PC-9 (cell line): ENCODE measurements at regions not wholly inside any gene's neighbourhood (a gene's known extent, or its start where the extent isn't known, plus 50 kb on each side); places are given as distances from the start of the nearest gene placed in this dataset.

Experiments
- BruUV-seq: library from RNA; stranded (reverse); fragments of 400-500 nt; replicated peaks from 2 replicates; lab custom pipeline; 2021; lab: Mats Ljungman, UMichigan
- CTCF ChIA-PET: fragments of 300-600 bp; sonication (Branson Sonifier 250); formaldehyde crosslinking; loops from one replicate; lab custom pipeline; 2022; ENCODE audit warnings: antibody characterized with exemption; lab: Charles Lee
- POLR2A ChIA-PET: fragments of 300-600 bp; sonication (Branson Sonifier 250); formaldehyde crosslinking; loops from one replicate; lab custom pipeline; 2022; ENCODE audit warnings: antibody characterized with exemption; ENCODE audit not compliant: unreplicated experiment; lab: Charles Lee
- DNase-seq, 2 experiments: peaks; one replicate each; pipeline versions ENCODE4 v3.0.0 to v3.0.0-alpha.2; 2015 to 2022; ENCODE audit warnings: mixed read lengths in 1 of 2
- H2AFZ ChIP-seq: fragments of 200-600 bp; sonication (generic); 2 replicates; pipeline ENCODE4 v1.8.1; 2017; ENCODE audit warnings: antibody characterized with exemption
- H3F3A ChIP-seq: fragments of 200-600 bp; sonication (generic); 2 replicates; pipeline ENCODE4 v1.8.1; 2017; ENCODE audit warnings: antibody characterized with exemption, mild to moderate bottlenecking, low read depth; ENCODE audit not compliant: insufficient read depth
- H3K27ac ChIP-seq: fragments of 200-600 bp; sonication (generic); 2 replicates; pipeline ENCODE4 v1.6.1; 2016; ENCODE audit warnings: mixed run types
- H3K27me3 ChIP-seq: fragments of 200-600 bp; sonication (generic); 2 replicates; pipeline ENCODE4 v1.6.1; 2016; ENCODE audit warnings: low read depth, mixed run types; ENCODE audit not compliant: insufficient read depth
- H3K36me3 ChIP-seq: fragments of 200-600 bp; sonication (generic); 2 replicates; pipeline ENCODE4 v1.6.1; 2016; ENCODE audit warnings: low read depth, mixed run types
- H3K4me1 ChIP-seq: fragments of 200-600 bp; sonication (generic); replicated peaks from 2 replicates; pipeline ENCODE4 v1.6.1; 2016; ENCODE audit warnings: mixed run types; ENCODE audit not compliant: insufficient read depth
- H3K4me2 ChIP-seq: fragments of 200-600 bp; sonication (generic); 2 replicates; pipeline ENCODE4 v1.6.1; 2017; ENCODE audit warnings: mixed run types
- H3K4me3 ChIP-seq: fragments of 200-600 bp; sonication (generic); 2 replicates; pipeline ENCODE4 v1.6.1; 2016; ENCODE audit warnings: mixed run types
- H3K79me2 ChIP-seq: fragments of 200-600 bp; sonication (generic); 2 replicates; pipeline ENCODE4 v1.6.1; 2017; ENCODE audit warnings: low read depth, mixed run types
- H3K9me2 ChIP-seq: fragments of 200-600 bp; sonication (generic); 2 replicates; pipeline ENCODE4 v1.8.1; 2017; ENCODE audit warnings: mild to moderate bottlenecking; ENCODE audit not compliant: insufficient read depth
- H3K9me3 ChIP-seq: fragments of 200-600 bp; sonication (generic); 2 replicates; pipeline ENCODE4 v1.8.1; 2016; ENCODE audit warnings: low read depth; ENCODE audit not compliant: insufficient read depth
- H4K20me1 ChIP-seq: fragments of 200-600 bp; sonication (generic); 2 replicates; pipeline ENCODE4 v1.8.1; 2017; ENCODE audit not compliant: insufficient read depth
- CTCF ChIP-seq: fragments of 200-600 bp; sonication (generic); conservative IDR thresholded peaks from 2 replicates; pipeline ENCODE4 v1.6.1; 2017; ENCODE audit warnings: mixed run types, antibody characterized with exemption, mild to moderate bottlenecking, moderate library complexity
- EZH2 ChIP-seq: fragments of 200-600 bp; sonication (generic); IDR thresholded peaks from 2 replicates; pipeline ENCODE4 v1.8.0; 2017; ENCODE audit warnings: antibody characterized with exemption, low read depth
- intact Hi-C: fragments of 100-400 bp; cut with micrococcal nuclease; formaldehyde crosslinking; loops from one replicate; pipeline ENCODE4 v1.10.0; 2022; ENCODE audit not compliant: unreplicated experiment

GRCh38 chr14:42550310-42550709 lies 943.6 kb downstream of the LRFN5 start:
- no peaks in the 10 kb centered on the region for H3K4me1 ChIP-seq
- H4K20me1 ChIP-seq: no peaks in the 10 kb centered on the region
- no peaks in the 10 kb centered on the region for H3K27me3 ChIP-seq
- no peak for DNase-seq
- intact Hi-C loops: no loop called here
- no peaks in the 10 kb centered on the region for H3K9me3 ChIP-seq
- TF ChIP-seq EZH2 (no peak), CTCF (no peak)
- peaks cover 5% of the 10 kb centered on the region; the same call in 1 of the 2 replicates for H3K9me2 ChIP-seq
- POLR2A ChIA-PET: no interaction called here
- no peak overlapping the region for H3K4me3 ChIP-seq
- BruUV-seq: no TSS peak
- no peak overlapping the region for H3K4me2 ChIP-seq
- H3K27ac ChIP-seq: no peak overlapping the region
- CTCF ChIA-PET: no interaction called here
- H2AFZ ChIP-seq: no peak overlapping the region
- no peaks in the 10 kb centered on the region for H3K36me3 ChIP-seq
- H3F3A ChIP-seq: no peaks in the 10 kb centered on the region
- H3K79me2 ChIP-seq: no peaks in the 10 kb centered on the region

GRCh38 chr14:42548349-42548748 lies 941.7 kb downstream of the LRFN5 start:
- BruUV-seq: no TSS peak
- CTCF ChIA-PET: no interaction called here

GRCh38 chr14:42545636-42546035 lies 939.0 kb downstream of the LRFN5 start:
- POLR2A ChIA-PET: interaction anchor here (0.6 kb wide), 2 partner anchors 132 to 579 kb away, joined by 3 to 5 read pairs; no protein-coding TSS in a partner anchor

More at GRCh38 chr14:42548349-42548748, 941.7 kb downstream of the LRFN5 start:
- no peak overlapping the region for H3K4me2 ChIP-seq
- POLR2A ChIA-PET: no interaction called here
- H3K9me3 ChIP-seq: no peaks in the 10 kb centered on the region
- H3K27ac ChIP-seq: no peak overlapping the region
- intact Hi-C loops: no loop called here
- no peaks in the 10 kb centered on the region for H3K79me2 ChIP-seq
- H3K27me3 ChIP-seq: no peaks in the 10 kb centered on the region
- no peaks in the 10 kb centered on the region for H4K20me1 ChIP-seq
- H3K36me3 ChIP-seq: no peaks in the 10 kb centered on the region
- H3K4me3 ChIP-seq: no peak overlapping the region
- TF ChIP-seq CTCF: no peak
- no peak for TF ChIP-seq EZH2
- H3F3A ChIP-seq: no peaks in the 10 kb centered on the region
- no peak overlapping the region for H2AFZ ChIP-seq
- no peaks in the 10 kb centered on the region for H3K4me1 ChIP-seq
- H3K9me2 ChIP-seq: no peaks in the 10 kb centered on the region; the same call in 1 of the 2 replicates
- no peak for DNase-seq

More at GRCh38 chr14:42545636-42546035, 939.0 kb downstream of the LRFN5 start:
- Histone ChIP-seq H3K9me3 (no peaks in the 10 kb centered on the region), H3F3A (no peaks in the 10 kb centered on the region), H2AFZ (no peak overlapping the region), H3K27me3 (no peaks in the 10 kb centered on the region), H3K4me1 (no peaks in the 10 kb centered on the region), H4K20me1 (no peaks in the 10 kb centered on the region), H3K4me3 (no peak overlapping the region), H3K4me2 (no peak overlapping the region), H3K79me2 (no peaks in the 10 kb centered on the region), H3K9me2 (no peaks in the 10 kb centered on the region; the same call in 1 of the 2 replicates), H3K27ac (no peak overlapping the region), H3K36me3 (no peaks in the 10 kb centered on the region)
- CTCF ChIA-PET: interaction anchor here (0.6 kb wide), 1 partner anchor 41 kb away, joined by 3 read pairs; no protein-coding TSS in a partner anchor
- DNase-seq: no peak
- intact Hi-C loops: no loop called here
- TF ChIP-seq CTCF (no peak), EZH2 (no peak)
- BruUV-seq: no TSS peak
